NCI-H446 treated with DMSO at 0.1 percent for 48 hours (cell line): ENCODE measurements at regions not wholly inside any gene's neighbourhood (a gene's known extent, or its start where the extent isn't known, plus 50 kb on each side); places are given as distances from the start of the nearest gene placed in this dataset.

Experiments
- DNase-seq: peaks from one replicate; lab custom pipeline; 2025; lab: John Stamatoyannopoulos, UW

DNA sequence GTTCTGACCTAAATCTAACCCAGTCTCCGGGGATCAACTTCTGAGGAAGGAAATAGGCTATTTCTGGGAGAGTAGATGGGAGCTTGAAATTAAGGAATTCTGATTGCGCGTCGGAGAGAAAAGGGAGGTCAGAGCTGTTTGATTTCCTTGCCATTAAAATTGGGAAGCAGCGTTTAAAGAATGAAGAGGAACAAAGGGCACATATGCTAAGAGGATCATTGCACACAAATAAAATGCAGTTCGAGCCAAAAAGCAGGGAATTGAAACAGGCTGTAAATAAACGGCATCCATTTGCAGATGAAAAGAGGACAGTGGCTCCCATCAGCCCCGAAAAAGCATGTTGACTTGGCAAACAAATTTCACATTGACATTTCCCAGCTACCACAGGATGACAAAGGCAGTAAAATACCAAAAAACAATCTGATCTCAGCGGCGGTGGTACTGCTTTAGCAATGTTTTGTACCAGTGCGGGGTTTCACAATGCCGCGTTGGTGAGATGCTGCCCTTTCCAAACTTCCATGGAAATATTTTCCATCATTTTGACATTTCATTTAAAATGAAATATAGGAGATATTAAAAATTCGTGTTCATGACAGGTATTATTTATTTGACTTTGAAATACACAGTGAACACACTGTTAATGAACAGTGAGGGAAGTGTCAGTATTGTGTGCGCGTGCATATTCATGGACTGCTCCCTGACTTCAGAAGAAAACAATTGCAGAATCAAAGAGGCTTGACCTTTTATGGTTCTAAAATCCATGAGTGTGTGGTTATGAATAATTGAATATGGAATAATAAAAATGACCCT lies 108.8 kb downstream of the SQOR start:
- DNase-seq, result no peak

DNA sequence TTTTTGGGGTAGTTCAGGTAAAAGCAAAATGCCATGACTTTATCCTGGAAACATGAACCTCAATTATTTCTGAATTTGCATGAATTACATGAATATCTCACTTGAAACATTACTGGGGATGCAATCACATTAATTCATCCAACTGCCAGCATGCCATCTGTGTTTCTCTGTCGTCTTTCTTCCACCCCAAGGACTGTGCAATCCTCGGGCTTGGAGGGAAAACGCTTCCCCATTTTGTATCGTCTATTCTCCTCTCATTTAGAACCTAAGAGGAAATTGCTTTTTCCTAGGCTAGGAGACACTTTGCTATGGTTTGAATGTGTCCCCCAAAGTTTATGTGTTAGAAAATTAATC lies 109.4 kb downstream of the SQOR start:
- DNase-seq, result no peak

DNA sequence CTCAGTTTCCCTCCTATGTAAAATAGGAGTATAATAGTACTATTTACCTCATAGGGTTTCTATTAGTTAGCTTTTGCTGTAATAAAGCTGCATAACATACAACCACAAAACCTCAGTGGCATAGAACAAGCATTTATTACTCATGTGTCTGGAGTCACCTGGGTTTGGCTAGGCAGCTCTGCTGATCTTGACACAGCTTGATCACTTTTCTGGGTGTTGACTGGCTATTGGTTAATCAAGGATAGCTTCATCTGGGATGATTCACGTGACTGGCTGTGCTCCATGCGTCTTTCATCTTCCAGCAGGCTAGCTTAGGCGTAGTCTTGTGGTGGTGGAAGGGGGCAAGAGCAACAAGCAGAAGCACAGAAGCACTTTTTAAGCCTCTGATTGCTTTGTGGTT lies 112.6 kb downstream of the SQOR start:
- no peak for DNase-seq

DNA sequence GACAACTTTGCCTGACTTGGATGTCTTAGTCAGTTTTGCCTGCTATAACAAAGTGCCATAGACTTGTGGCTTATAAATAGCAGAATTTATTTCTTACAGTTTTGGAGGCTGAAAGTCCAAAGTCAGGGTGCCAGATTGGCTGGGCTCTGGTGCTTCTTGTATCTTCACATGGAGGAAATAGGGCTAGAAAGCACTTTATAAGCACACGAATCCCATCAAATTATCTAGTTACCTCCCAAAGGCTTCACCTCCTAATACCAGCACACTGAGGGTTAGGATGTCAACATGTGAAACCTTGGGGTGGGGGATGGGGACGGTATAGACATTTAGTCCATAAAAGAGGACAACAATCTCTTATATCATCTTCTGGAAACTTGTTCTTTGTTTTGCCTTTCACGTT lies 116.8 kb downstream of the SQOR start:
- DNase-seq, result no peak

DNA sequence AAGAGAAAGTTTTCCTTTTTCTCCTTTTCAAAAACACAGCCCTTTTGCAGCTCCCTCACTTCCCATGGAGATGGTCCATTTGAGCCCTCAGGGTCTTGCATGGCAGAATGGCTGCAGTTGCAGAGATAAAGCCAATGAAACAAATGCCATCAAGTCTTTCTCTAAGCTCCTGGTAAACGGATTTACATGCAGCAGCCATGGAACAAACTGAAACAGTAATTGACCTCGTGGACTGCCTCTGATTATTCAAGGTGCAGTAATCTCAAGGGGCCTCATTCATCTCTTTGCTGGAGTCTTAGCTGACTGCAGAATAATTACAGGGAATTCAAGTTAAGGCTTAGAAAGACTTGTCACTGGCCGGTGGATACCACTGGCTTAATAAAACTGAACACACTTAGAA lies 125.1 kb downstream of the SQOR start:
- no peak for DNase-seq

DNA sequence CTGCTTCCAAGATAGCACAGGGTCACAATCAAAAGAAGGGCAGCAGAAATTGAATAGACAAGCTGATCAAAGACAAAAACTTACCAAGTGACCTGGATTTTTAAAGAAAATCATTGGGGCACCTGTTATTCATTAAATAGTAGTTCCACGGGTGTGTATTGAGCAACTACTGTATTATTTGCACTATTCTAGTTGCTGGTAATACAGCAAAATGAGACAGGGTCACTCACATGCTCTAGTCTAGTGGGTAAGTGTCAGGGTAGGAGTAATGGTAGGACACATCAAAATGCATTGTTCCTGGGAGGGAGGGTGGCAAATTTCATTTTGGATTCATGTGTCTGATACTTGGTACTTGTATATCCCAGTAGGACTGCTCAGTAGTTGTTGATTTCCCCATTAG lies 127.9 kb downstream of the SQOR start:
- no peak for DNase-seq

DNA sequence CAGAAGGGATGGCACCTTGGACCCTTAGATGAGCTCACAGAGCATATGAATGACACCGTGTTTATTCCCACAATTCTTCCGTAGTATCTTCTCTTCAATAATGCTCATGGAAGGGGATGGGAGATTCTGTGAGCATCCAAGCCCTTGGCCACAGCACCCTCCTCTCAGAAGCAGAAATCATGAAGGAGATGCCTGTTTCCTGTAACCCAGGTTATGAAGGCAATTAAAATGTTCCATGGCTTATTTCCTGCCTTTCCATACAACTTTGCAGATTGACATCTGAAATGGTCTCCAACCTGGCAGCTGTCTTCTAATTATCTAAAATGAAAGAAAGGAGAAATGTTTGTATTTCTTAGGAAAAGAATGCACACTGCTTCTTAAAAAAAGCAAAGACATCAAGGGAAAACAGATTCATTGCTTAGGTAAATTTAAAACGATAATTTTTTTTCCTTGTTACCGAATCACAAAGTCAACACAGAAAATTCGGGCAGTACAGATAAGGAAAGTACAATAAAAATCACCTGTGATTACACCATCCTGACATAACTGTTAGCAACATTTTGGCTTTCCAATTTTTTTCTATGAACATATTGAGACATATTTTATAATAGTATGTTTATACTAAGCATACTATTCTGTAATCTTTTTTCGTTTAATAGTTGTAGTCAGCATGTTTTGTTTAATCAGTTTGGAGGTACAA lies 128.5 kb downstream of the SQOR start:
- DNase-seq, result no peak

DNA sequence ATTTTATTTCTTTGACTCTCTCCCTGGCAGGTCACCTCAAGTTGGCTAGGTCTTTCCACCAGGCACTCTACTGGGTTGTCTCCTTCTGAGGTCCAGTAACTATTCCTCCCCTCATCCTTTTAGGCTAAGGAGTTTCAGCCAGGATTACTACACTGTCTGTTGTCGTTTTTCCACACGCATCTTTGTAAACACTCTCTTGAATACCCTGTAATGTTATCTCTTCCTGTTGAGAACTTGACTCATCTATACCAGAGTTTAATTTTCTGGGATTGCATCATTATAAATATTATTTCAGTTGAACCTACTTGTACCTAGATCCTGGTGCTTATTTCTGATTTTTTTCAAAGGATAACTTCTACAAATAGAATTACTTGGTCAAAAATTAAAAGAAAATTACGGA lies 138.3 kb downstream of the SQOR start:
- no peak for DNase-seq

DNA sequence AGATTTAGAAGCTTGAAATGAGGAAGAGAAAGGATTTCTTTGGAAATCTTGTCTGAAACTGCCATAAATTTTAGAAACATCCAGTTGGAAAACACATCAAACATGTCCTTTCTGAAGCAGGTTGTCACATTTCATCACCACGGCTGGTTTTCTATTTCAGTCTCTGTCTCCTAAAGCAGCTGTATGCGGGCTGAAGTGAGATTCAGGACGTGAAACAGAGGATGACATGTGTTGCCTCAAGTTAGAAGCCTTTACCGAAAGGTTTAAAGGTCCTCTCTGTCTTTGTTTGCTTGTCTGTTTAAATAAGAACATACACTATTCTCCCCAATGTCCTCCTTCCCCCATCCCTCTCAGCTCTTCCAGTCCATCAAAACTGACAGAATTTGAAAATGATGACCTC lies 141.9 kb downstream of the SQOR start:
- DNase-seq, result no peak

DNA sequence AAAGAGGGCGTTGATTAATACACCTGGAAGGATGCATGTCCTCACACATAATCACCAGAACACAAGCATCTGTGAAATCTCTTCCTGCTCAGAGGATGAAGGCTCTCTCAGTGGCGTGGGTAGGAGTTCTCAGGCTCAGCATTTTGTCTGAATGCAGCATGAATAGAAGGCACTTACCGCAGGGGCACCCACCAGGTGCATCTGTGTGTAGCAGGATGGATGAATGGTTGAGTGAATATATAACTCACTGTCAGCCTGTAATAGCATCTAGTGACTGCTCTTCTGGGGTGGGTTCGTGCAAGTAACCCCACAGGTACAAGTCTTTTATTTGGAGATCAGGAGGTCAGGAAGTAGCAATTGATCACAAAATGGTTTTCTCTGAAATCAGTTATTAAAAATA lies 143.0 kb downstream of the SQOR start:
- no peak for DNase-seq

DNA sequence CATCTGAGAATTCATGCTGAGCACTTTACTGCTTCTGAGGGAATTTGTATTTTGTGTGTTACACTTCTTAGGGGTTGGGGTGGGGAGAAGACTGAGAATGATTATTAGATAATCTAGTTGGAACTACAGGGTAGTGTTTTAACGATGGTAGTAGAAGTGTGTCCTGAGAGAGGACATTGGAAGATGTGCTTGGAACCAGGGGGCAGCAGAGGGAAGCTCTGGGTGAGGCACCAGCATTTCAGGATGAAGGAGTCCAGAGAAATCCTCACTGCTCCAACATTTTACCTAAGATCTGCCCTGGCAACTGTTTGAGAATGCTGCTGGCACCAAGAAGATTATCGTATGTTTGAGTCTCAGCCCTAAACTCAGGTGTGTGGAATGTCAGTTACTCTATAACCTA lies 145.5 kb downstream of the SQOR start:
- DNase-seq, result no peak

DNA sequence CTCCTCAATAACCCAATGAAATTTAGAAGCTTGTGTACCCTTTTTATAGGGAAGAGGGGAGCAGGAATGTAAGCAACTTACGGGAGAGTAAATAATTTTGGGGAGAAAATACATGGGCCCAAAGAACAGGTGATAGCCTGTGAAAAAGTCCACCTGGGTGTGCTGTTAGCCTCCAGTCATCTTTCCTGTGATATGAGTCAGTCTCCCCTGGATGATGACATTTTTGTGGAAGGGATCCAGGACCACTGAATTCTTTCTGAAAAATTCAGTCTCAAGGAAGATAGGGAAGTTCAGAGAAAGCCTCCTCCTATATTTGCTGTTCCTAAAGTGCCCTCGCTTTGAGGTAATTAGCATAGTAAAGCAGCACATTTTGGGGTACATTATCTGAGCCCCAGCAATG lies 149.8 kb downstream of the SQOR start:
- DNase-seq, result no peak

DNA sequence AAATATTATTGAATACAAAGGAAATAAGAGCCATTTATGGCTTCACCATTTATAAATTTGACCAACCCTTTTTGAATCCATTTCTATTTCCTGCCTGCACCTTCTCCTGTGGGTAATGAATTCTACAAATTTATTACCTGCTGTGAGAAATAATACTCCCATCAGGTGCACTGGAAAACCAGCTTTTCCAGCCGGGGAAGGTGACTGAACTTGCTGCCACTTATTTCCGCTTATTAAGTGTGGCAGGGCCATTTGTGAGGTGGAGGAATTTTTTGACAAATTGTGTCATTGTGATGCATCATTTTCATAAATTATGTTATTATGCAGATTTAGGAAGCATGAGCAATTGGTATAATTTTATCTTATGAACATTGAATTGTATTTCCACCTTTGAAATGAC lies 151.1 kb downstream of the SQOR start:
- no peak for DNase-seq

DNA sequence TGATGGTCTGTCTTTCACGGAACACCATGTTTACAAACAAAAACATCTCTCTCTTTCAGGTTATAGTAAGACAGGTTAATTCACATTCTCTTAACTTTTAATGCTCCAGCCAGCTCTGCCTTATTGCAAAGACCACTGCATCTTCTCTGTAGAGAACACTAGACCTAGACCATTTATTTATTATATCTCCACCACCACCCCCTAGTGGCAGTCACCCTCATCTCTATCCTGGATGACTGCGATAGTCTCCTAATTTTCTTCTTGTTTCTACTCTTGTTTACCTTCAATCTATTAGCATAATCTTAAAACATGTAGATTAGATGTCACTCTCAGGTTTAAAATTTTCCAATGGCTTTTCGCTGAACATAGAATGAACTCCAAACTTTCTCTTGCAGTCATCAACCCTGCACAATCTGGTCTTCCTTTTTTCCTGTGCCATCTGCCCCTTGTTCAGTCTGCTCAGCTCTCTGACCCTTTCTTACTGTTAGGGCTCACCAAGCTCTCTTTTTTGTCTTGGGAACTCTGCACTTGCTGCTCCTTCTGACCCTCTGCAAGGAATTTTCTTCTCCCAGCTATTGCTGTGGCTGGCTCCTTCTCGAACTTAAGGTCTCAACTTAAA lies 155.6 kb downstream of the SQOR start:
- DNase-seq, result no peak

DNA sequence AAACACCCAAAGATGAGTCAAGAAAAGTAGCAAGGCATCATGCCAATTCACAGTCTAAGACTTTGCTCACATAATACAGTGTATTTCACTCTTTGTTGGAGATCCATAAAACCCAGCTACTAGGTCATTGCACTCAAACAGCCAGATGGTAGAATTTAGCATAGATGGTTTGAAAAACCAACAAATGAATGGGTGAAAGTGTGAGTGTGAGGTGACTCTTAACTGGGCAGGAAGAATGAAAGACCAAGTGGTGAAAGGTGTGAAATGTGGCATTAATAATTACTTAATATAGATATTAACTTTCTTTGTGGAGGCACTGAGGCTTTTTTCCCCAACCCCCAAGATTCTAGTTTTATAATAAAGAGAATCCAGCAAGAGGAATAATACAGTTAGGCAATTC lies 159.5 kb downstream of the SQOR start:
- DNase-seq, result no peak

DNA sequence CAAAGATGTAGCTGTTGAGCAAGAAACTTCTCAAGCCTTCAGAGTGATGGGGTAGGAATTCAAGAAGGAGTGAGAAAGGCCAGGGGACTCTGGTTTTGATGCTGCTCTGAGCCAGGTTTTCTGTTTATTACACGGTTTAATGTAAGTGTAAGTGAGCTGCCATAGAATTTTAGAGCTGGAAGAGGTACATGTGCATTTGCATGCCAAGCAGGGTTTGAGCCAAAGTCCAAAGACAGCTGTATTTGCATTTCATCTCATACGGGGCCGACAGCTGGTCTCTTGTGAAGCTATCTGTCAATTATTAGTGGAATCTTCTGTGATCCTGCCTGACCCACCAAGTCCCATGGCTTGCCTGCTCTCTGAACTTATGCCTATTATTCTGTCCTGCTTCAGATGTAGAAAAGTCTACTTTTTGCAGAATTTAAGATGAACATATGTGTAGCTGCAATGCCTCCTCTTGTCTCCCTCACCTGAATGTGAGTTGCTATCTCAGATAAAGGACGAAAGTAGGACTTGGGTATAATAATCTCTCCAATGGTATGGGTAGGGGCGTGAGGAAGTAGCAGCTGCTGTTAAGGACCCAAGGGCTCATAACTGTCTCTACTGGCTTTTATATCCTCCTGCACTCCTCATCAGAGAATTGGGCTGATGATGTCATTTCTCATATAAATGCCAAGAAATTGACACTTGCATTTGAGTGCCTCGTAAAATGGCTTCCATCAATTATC lies 160.0 kb downstream of the SQOR start:
- no peak for DNase-seq

DNA sequence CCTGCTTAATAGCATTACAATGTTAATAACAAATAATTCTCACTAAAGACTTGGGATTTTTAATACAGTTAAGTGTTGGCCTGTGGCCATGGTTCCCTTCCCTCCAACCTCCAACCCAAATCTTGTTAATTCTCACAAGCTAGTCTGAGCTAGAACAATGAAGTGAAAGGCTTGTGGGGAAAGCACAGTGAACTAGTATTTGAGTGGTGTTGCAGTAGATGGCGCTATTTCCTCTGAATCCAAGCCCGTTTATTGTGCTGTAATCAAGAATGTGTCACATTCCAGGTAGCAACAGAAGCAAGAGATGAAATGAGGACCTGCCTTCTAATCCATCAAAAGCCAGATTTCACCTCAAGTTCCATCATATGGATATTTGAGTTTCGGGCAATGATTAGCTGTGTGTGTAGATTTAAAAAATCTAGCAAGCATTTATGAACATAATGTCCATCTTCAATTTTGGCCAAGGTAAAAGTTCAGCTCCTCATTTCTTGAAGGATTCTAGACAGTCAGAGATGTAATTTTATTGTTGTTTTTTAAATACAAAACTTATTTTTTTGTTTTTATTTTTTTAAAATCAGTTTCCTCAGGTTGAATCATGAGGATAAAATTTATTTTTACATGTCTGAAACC lies 160.7 kb downstream of the SQOR start:
- no peak for DNase-seq

DNA sequence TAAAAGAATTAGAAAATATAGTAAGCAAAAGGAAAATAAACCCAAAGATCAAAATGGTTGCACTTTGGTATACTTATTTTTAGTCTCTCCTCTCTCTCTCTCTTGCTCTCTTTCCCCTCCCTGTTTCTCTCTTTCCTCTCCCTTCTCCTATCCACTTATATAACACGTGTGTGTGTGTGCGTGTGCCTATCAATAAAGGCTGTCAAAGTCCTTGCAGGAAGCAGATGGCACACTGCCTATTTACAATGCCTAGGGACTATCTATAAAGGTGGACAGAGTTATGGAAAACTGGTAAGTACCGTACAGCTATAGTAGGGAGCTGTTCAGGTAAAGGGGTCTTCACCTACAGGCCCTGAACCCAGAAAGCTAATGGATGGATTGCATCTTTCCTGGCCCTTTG lies 161.6 kb downstream of the SQOR start:
- no peak for DNase-seq

DNA sequence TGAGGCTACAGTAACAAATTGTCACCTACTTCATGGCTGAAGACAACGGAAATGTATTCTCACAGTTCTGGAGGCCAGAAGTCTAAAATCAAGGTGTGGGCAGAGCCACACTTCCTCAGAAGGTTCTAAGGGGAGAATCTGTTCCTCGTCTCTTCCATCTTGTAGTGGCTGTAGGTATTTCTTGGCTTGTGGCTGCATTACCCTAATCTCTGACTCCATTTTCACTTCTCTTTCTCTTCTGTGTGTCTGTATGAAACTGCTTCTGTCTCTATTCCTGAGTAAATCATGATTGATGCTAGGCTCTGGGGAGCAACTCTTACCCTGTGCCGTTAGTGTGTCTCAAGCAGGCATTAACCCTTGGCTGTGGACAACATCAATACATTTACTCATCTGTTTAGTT lies 164.7 kb downstream of the SQOR start:
- no peak for DNase-seq

DNA sequence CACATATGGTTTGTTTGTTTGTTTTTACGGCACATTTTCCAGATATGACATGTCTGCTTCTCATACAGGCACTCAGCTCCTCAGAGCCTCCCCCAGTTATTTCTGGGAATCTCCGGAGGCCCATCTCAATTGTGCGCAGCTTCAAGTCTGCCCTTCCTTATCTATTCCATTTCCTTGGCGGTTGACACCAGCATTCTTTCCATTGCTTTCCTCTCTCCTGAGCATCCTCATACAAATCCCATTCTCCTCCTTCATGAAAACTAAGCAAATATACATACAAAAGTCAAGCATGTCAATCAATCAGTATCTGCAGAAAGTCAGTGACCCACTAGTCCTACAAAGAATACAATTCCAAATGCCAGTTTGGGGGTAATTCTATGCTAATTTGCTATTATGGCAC lies 166.7 kb downstream of the SQOR start:
- no peak for DNase-seq

DNA sequence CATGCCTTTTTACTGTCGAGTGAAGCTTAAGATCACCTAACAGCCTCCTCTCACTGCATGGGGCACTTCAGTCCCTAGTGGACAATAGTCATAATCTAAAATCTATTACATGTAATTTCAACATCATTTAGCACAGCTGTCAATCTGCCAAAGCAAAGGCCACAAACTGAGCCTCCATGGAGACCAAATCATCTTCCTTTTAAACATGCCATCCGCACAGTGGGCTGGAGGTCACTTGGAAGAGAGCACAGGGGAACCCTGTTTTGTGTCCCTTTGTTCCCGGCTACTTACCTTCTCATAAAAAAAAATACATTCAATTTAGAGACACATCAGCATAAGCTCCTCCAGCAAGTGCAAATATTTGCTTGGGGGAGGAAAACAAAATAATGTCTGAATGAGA lies 167.3 kb downstream of the SQOR start:
- no peak for DNase-seq

DNA sequence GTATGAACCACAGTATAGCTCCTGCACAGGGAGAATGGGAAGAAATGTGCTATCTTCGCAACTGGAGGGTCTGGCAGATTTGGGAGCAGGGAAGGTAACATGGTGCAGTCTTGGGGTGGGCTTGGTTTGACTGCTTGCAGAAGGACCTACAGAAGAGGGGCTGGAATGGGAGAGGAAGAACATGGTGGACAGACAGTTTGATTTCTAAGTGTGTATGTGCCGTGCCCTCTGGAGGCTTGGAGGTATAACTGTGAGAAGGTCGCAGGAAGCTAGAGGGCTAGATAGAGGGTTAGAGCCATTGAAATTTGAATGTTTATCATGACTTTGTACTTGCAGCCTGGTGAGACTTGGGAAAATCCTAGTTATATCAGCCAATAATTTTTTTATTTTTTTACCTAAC lies 169.2 kb downstream of the SQOR start:
- DNase-seq, result no peak
